Thyroid gland (tissue), 4 donors: ENCODE measurements at regions not wholly inside any gene's neighbourhood (a gene's known extent, or its start where the extent isn't known, plus 50 kb on each side); places are given as distances from the start of the nearest gene placed in this dataset.
A peak's percentile ranks its signal among the peaks of the same experiment; 100 is the strongest.

Experiments
- DNase-seq, 2 donors: peaks; one replicate each; pipeline ENCODE4 v3.0.0-alpha.2; 2019
- H3K27ac ChIP-seq, 3 donors: fragments of 200-600 bp; sonication (generic); 1 replicate in 2 of 3; 2 replicates in 1 of 3; pipeline ENCODE4 v1.5.1; 2016 to 2019; ENCODE audit warnings: mild to moderate bottlenecking in 1 of 3, moderate library complexity in 1 of 3
- H3K27me3 ChIP-seq: fragments of 200-600 bp; sonication (generic); one replicate; pipeline ENCODE4 v1.5.1; 2019
- H3K36me3 ChIP-seq, 2 donors: fragments of 200-600 bp; sonication (generic); one replicate each; pipeline ENCODE4 v1.5.1; 2016 to 2019
- H3K4me1 ChIP-seq, 2 donors: fragments of 200-600 bp; sonication (generic); one replicate each; pipeline ENCODE4 v1.5.1; 2017 to 2019
- H3K4me3 ChIP-seq, 3 donors: fragments of 200-600 bp; sonication (generic); replicated peaks in 1 of 3; 1 replicate in 2 of 3; 2 replicates in 1 of 3; pipeline ENCODE4 v1.5.1; 2016; ENCODE audit warnings: mild to moderate bottlenecking in 1 of 3
- H3K9me3 ChIP-seq: fragments of 200-600 bp; sonication (generic); one replicate; pipeline ENCODE4 v1.5.1; 2017
- POLR2A ChIP-seq, 2 donors: fragments of 450-650 bp; IDR thresholded peaks; one replicate each; pipeline ENCODE4 v1.6.1; 2017; ENCODE audit warnings: antibody characterized with exemption in 2 of 2, mild to moderate bottlenecking in 2 of 2, moderate library complexity in 1 of 2
- WGBS, 2 donors: methylation state at CpG; one replicate each; pipeline ENCODE4 v1.1.5; 2017; 5-methylcytosine and 5-hydroxymethylcytosine counted together
- intact Hi-C: fragments of 100-400 bp; cut with DNase I; formaldehyde crosslinking; loops from one replicate; pipeline ENCODE4 v1.15.1; 2023
- TF ChIP-seq, protein P1 (sequence below), 6 experiments: fragments of 200-600 bp in 3 of 6; fragments of 450-650 bp in 3 of 6; sonication (generic) in 3 of 6; IDR thresholded peaks; one replicate each; pipeline ENCODE4 v1.5.1; 2016 to 2019; ENCODE audit warnings: antibody characterized with exemption in 6 of 6, mild to moderate bottlenecking in 2 of 6, inconsistent platforms in 1 of 6, moderate library complexity in 1 of 6

DNA sequence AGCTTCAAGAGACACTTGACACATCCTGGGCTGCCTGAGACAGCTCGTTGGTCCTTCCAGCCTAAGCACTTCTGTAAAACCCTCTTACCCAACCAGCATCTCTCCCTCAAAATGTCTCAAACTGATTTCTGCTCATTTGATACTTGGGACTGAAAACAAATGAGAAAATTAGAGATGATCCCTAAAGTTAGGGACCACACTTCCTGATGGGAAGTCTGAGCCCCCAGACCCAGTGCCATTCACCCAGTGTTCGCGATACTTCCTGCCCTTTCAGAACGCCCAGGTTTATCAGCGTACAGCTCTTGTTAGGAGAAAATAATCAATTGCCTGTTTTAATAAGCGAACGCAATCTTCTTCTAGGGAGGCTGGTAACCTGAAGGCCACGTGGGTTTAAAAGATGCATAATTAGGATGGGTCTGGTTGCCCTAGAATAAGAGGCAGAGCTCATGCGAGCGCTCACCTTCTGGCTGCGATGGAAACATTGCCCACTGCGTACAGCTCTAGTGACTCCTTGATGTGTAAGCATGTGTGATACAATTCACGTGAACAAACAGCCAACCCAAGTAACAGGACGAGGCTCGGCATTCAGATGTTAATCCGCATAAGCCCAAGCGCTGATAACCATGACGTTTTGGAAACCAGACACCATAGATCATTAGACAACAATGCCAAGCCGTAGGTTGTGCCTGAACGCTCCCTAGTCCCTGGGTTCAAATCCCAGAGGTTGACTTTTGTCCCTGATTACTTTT is 213.1 kb downstream of the FOXL1 start:
- H3K27ac ChIP-seq, result no peak overlapping the region
- TF ChIP-seq, protein P1, sequence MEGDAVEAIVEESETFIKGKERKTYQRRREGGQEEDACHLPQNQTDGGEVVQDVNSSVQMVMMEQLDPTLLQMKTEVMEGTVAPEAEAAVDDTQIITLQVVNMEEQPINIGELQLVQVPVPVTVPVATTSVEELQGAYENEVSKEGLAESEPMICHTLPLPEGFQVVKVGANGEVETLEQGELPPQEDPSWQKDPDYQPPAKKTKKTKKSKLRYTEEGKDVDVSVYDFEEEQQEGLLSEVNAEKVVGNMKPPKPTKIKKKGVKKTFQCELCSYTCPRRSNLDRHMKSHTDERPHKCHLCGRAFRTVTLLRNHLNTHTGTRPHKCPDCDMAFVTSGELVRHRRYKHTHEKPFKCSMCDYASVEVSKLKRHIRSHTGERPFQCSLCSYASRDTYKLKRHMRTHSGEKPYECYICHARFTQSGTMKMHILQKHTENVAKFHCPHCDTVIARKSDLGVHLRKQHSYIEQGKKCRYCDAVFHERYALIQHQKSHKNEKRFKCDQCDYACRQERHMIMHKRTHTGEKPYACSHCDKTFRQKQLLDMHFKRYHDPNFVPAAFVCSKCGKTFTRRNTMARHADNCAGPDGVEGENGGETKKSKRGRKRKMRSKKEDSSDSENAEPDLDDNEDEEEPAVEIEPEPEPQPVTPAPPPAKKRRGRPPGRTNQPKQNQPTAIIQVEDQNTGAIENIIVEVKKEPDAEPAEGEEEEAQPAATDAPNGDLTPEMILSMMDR (IDR thresholded peaks at IDR 0.05), result no peak
- TF ChIP-seq POLR2A (IDR thresholded peaks at IDR 0.05), result no peak
- H3K4me1 ChIP-seq, result no peaks in the 10 kb centered on the region
- no peak for DNase-seq
- H3K9me3 ChIP-seq, result no peaks in the 10 kb centered on the region
- no peaks in the 10 kb centered on the region for H3K36me3 ChIP-seq
- no peaks in the 10 kb centered on the region for H3K27me3 ChIP-seq
- intact Hi-C loops, result no loop called here
- H3K4me3 ChIP-seq, result no peak overlapping the region
- WGBS, 2 donors, result 65 to 66% methylated on average over 20 of the region's 20 CpGs

DNA sequence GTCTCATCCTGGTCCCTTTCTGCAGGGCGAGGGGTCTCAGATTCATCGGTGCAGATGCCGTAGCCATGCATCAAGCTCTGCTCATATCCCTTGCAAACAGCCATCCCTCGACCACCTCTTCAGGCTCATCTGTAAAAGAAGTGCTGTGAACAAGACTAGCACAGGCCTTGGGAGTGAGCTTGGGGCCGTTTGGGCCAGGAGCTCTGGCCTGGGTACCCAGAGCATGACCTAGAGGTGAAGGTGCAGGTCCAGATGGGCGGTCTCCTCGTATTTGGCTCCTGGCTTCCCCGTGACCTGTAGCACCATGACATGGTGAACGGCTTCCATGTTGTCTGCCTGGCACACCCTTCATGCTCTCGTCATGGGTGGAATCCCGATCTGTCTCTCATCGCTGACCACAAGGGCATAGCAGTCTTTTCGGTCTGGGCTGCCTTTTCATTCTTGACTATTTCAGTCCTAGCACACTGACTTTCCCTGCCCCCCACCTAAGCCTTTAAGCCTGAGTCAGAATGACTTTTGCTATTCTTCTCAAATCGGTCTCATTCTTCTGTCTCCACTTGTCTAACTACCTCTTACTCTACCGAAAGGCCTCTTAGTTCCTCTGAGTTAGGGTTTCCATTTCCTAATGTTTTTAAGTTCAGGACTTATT is 216.0 kb downstream of the FOXL1 start:
- Histone ChIP-seq H3K4me1 (no peaks in the 10 kb centered on the region), H3K9me3 (no peaks in the 10 kb centered on the region), H3K27me3 (no peaks in the 10 kb centered on the region), H3K27ac (no peak overlapping the region), H3K4me3 (no peak overlapping the region), H3K36me3 (no peaks in the 10 kb centered on the region)
- TF ChIP-seq POLR2A (IDR thresholded peaks at IDR 0.05), result no peak
- TF ChIP-seq, protein P1 (IDR thresholded peaks at IDR 0.05), result no peak
- WGBS, 2 donors, result 90 to 92% methylated on average over 15 of the region's 15 CpGs
- intact Hi-C loops, result no loop called here
- DNase-seq, result no peak

DNA sequence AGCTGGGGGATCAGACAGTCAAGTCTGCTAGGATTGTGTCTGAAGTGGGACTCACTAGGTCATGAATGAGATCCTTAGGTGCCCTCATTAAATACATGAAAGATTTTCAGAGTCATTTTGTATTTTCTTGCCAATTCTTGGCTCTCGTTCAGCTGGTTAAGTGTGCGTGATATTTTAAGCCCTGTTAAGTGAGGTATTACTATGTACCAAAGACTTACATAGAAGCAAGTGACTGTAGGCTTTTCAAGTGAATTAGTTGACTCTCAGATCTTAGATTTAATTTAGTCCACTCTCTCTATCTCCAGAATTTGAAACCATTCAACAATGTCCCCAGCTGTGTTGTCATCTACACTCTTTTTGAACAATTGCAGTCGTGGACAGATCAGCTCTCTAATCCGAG is 219.4 kb downstream of the FOXL1 start:
- Histone ChIP-seq H3K36me3 (no peaks in the 10 kb centered on the region), H3K4me3 (no peak overlapping the region), H3K27ac (no peak overlapping the region), H3K4me1 (no peaks in the 10 kb centered on the region), H3K27me3 (no peaks in the 10 kb centered on the region), H3K9me3 (no peaks in the 10 kb centered on the region)
- 45 to 55% methylated on average over 4 of the region's 4 CpGs for WGBS, 2 donors
- TF ChIP-seq POLR2A (IDR thresholded peaks at IDR 0.05), result no peak
- TF ChIP-seq, protein P1 (IDR thresholded peaks at IDR 0.05), result no peak
- intact Hi-C loops, result no loop called here
- no peak for DNase-seq

DNA sequence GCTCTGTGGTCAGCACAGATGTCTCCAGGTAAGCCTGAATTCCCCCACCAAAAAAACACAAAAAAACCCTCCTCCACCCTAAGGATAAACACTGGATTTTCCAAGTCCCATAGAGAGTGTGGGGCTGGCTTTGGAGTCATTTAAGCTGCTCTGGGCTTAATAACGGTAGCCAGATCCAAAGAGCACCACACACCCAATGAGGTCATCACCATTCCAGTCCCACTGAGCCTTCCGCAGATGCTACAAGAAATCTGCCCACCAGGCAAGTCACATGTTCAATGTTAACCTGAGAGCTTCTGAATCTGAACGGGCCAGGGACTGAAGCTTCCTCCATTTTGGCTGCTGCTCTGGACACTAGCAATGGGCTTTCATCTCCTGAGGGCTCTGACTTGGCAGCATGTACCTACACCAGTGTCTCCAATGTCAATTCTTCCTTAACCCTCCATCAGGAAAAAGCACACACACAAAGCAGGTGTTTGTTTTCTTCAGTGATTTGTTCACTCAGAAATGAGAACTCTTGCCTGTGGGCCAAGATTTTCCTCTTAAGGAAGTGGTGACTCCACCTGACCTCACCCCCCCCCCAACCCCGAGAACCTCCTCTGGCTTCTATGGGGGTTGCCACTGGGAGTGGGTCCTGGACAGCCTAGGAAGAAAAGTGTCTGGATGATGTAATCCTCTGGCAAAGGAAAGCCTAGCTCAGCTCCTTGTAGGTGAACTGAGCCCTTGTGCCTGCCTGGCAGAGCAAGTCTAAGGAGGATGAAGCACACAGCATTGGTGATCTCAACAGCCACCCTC is 220.1 kb downstream of the FOXL1 start:
- DNase-seq, result peak; percentile 35 to 61
- Histone ChIP-seq H3K4me1 (no peaks in the 10 kb centered on the region), H3K9me3 (no peaks in the 10 kb centered on the region), H3K36me3 (no peaks in the 10 kb centered on the region), H3K27me3 (no peaks in the 10 kb centered on the region), H3K4me3 (no peak overlapping the region), H3K27ac (no peak overlapping the region)
- TF ChIP-seq, protein P1 (IDR thresholded peaks at IDR 0.05), result no peak
- TF ChIP-seq POLR2A (IDR thresholded peaks at IDR 0.05), result no peak
- 49 to 50% methylated on average over 4 of the region's 4 CpGs for WGBS, 2 donors
- intact Hi-C loops, result no loop called here
